22Rv1 (cell line): ENCODE measurements at regions not wholly inside any gene's neighbourhood (a gene's known extent, or its start where the extent isn't known, plus 50 kb on each side); places are given as distances from the start of the nearest gene placed in this dataset.

Experiments used
- H3K27ac ChIP-seq: fragments of 450-650 bp; 2 replicates; pipeline ENCODE4 v1.5.1; 2017
- ZFX ChIP-seq: fragments of 450-650 bp; IDR thresholded peaks from 2 replicates; pipeline ENCODE4 v1.6.1; 2017; ENCODE audit warnings: antibody characterized with exemption, borderline replicate concordance
- TF ChIP-seq, protein P1 (sequence below): fragments of 450-650 bp; IDR thresholded peaks from 2 replicates; pipeline ENCODE4 v1.5.1; 2017; ENCODE audit warnings: mild to moderate bottlenecking

- H3K27ac ChIP-seq: no peak overlapping the region
- TF ChIP-seq ZFX: no peak
- TF ChIP-seq, protein P1, sequence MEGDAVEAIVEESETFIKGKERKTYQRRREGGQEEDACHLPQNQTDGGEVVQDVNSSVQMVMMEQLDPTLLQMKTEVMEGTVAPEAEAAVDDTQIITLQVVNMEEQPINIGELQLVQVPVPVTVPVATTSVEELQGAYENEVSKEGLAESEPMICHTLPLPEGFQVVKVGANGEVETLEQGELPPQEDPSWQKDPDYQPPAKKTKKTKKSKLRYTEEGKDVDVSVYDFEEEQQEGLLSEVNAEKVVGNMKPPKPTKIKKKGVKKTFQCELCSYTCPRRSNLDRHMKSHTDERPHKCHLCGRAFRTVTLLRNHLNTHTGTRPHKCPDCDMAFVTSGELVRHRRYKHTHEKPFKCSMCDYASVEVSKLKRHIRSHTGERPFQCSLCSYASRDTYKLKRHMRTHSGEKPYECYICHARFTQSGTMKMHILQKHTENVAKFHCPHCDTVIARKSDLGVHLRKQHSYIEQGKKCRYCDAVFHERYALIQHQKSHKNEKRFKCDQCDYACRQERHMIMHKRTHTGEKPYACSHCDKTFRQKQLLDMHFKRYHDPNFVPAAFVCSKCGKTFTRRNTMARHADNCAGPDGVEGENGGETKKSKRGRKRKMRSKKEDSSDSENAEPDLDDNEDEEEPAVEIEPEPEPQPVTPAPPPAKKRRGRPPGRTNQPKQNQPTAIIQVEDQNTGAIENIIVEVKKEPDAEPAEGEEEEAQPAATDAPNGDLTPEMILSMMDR: no peak
Observed at GRCh38 chr2:7524195-7524594, 607.0 kb downstream of the RNF144A start.

GRCh38 chr2:7525746-7526145, 608.5 kb downstream of the RNF144A start:
- no peak overlapping the region for H3K27ac ChIP-seq
- TF ChIP-seq ZFX: no peak
- TF ChIP-seq, protein P1: no peak

- TF ChIP-seq, protein P1: no peak
- TF ChIP-seq ZFX: no peak
- H3K27ac ChIP-seq: no peak overlapping the region
Observed at GRCh38 chr2:7527165-7527722, 610.0 kb downstream of the RNF144A start.

DNA sequence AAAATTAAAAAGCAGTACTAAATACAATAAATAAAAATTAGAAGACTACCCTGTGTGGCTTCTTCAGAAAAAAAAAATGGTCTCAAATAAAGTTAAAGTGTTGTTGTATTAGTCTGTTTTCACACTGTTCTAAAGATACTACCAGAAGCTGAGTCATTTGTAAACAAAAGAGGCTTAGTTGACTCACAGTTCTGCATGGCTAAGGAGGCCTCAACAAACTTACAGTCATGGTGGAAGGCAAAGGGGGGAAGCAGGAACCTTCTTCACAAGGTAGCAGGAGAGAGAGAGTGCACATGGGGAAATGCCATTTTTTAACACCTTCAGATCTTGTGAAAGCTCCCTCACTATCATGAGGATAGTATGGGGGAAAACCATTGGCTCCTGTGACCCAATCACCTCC, 612.8 kb downstream of the RNF144A start:
- TF ChIP-seq ZFX: no peak
- TF ChIP-seq, protein P1: no peak
- no peak overlapping the region for H3K27ac ChIP-seq

DNA sequence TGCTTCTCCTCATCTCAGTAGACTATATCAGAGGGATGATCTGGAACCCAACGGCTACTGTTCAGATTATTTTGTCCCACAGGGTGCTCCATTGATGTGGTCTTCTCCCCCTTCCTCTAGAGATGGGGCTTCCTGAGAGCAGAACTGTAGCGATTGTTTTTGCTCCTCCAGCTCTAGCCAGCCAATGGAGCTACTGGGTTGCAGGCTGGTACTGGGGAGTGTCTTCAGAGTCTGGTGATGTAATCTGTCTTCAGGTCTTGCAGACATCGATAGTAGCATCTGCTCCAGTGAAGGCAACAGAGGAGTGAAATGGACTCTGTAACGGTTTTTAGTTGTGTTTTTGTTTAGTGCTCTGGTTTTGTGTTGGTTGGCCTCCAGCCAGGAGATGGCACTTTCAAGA, 621.9 kb downstream of the RNF144A start:
- TF ChIP-seq, protein P1: no peak
- no peak for TF ChIP-seq ZFX

GRCh38 chr2:7539760-7540159, 622.5 kb downstream of the RNF144A start:
- TF ChIP-seq ZFX: no peak
- TF ChIP-seq, protein P1: no peak
- H3K27ac ChIP-seq: no peak overlapping the region

More for the DNA sequence above, 621.9 kb downstream of the RNF144A start:
- no peak overlapping the region for H3K27ac ChIP-seq

GRCh38 chr2:7552825-7553570, 635.8 kb downstream of the RNF144A start:
- TF ChIP-seq, protein P1: no peak
- TF ChIP-seq ZFX: no peak
- H3K27ac ChIP-seq: no peak overlapping the region
